ENCODE measurements at regions not wholly inside any gene's neighbourhood (a gene's known extent, or its start where the extent isn't known, plus 50 kb on each side); places are given as distances from the start of the nearest gene placed in this dataset.

DNA sequence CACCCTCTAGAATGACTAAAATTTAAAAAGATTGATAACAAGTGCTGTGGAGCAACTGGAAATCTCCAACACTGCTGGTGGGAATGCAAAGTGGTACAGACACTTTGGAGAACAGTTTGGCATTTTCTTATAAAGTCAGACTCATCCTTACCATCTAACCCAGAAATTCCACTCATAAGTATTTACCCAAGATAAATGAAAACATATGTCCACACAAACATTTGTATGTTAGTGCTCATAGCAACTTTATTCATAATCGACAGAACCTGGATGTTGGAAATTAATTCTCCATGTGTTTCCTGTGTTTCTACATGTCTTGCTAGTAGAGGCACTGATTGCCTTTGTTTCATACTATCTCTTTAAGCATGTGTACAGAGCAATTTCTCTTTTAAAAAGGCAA is 282.4 kb downstream of the AHR start:
- TF ChIP-seq, protein P1, sequence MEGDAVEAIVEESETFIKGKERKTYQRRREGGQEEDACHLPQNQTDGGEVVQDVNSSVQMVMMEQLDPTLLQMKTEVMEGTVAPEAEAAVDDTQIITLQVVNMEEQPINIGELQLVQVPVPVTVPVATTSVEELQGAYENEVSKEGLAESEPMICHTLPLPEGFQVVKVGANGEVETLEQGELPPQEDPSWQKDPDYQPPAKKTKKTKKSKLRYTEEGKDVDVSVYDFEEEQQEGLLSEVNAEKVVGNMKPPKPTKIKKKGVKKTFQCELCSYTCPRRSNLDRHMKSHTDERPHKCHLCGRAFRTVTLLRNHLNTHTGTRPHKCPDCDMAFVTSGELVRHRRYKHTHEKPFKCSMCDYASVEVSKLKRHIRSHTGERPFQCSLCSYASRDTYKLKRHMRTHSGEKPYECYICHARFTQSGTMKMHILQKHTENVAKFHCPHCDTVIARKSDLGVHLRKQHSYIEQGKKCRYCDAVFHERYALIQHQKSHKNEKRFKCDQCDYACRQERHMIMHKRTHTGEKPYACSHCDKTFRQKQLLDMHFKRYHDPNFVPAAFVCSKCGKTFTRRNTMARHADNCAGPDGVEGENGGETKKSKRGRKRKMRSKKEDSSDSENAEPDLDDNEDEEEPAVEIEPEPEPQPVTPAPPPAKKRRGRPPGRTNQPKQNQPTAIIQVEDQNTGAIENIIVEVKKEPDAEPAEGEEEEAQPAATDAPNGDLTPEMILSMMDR (IDR thresholded peaks at IDR 0.05) = no peak
- TF ChIP-seq POLR2AphosphoS5 (IDR thresholded peaks at IDR 0.05) = no peak

Measured in breast epithelium (tissue), 3 donors.